ENCODE measurements at regions not wholly inside any gene's neighbourhood (a gene's known extent, or its start where the extent isn't known, plus 50 kb on each side); places are given as distances from the start of the nearest gene placed in this dataset.

DNA sequence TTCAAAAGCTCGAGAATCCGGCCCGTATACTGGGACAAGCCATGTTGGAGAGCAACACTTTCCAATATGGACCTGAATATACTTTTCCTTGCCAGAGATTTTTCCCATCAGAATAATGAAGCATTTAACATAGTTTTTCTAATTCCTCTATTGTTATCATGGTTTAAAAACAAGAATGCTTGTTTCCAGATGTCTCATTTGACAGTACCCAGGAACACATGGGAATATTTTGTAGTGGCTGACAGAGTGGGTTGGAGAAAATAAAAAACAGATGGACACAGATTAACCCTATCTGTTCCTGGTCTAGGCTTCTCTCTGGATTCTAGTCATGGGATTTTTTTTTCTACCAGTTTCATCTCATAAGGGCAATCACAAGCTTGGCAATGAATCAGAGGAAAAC lies 164.8 kb upstream of the CEP162 start:
- Histone ChIP-seq H4K20me1 (ENCODE audit: insufficient read depth) (no peaks in the 10 kb centered on the region), H3K9me2 (no peaks in the 10 kb centered on the region), H3K4me1 (ENCODE audit: control insufficient read depth in 1 of 2, insufficient read depth in 2 of 2, low read depth in 1 of 2, low read length in 1 of 2) (peaks cover 0 to 12% of the 10 kb centered on the region in 2 experiments; a peak in 2 of 4 replicates), H3K4me2 (no peak overlapping the region), H2AFZ (ENCODE audit: low read depth) (no peak overlapping the region), H3K36me3 (replicated peaks in 1 of 2; ENCODE audit: control insufficient read depth in 1 of 2, insufficient read depth in 2 of 2, low read length in 1 of 2) (no peaks in the 10 kb centered on the region), H3K4me3 (ENCODE audit: low read depth in 2 of 2, low read length in 1 of 2) (no peak overlapping the region), H3K79me2 (ENCODE audit: insufficient read depth) (no peaks in the 10 kb centered on the region), H3K27ac (ENCODE audit: low read depth in 2 of 2, low read length in 1 of 2) (peak overlapping the region in 1 of 2 experiments; percentile 58; a peak in 1 of 4 replicates), H3K9ac (no peak overlapping the region), H3F3A (replicated peaks; ENCODE audit: insufficient read depth) (no peaks in the 10 kb centered on the region), H3K9me3 (no peaks in the 10 kb centered on the region), H3K27me3 (ENCODE audit: insufficient read depth) (no peaks in the 10 kb centered on the region)
- TF ChIP-seq MEF2A (IDR thresholded peaks at IDR 0.05; ENCODE audit: borderline replicate concordance, low read depth) (no peak), RCOR1 (IDR thresholded peaks at IDR 0.05; ENCODE audit: low read length) (peak; percentile 98), TCF12 (IDR thresholded peaks at IDR 0.05) (peak; percentile 91), CHD2 (IDR thresholded peaks at IDR 0.05; ENCODE audit: low read length, partially characterized antibody) (peak; percentile 83), RFX5 (IDR thresholded peaks at IDR 0.05; ENCODE audit: low read length) (no peak), EP300 (IDR thresholded peaks at IDR 0.05; ENCODE audit: borderline replicate concordance in 1 of 2, low read depth in 1 of 2, low read length in 1 of 2) (peak in 1 of 2 experiments; percentile 80; a peak in 2 of 4 replicates), MXI1 (IDR thresholded peaks at IDR 0.05; ENCODE audit: low read depth, low read length) (peak; percentile 85; the same call in 1 of the 2 replicates), POLR2AphosphoS5 (IDR thresholded peaks at IDR 0.05; ENCODE audit: low read depth, low read length) (peak; percentile 56), FOXJ3 (CRISPR knock-in tag; IDR thresholded peaks at IDR 0.05) (peak; percentile 79), GATA2 (CRISPR knock-in tag; IDR thresholded peaks at IDR 0.05) (peak; percentile 73)
- ChIA-PET POLR2A (interaction anchor here (0.6 kb wide), 1 partner anchor 48 kb away, joined by 3 read pairs; no protein-coding TSS in a partner anchor), CTCF (no interaction called here)
- 18% methylated on average over 3 of the region's 3 CpGs for WGBS (ENCODE audit: low lambda C conversion rate)
- DNase-seq: peak; percentile 68

DNA sequence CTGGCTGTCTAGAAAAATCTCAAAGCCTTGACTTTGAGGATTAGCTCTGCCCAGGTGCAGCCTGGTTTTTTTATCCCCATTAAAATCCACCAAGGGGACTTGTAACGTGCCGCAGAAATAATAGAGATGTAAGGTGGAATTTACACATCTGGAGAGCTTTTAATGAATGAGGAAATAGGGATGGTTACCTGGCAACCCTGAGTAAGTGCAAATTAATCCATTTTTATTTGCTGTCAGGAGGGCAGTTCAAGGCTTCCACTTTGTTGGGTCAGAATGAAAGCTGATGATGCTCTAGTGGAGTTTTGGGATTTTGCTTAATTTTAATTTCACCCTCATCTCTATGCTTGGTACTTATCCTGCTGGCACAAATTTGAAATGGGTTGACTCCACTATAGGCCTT lies 163.4 kb upstream of the CEP162 start:
- 81% methylated on average over 2 of the region's 2 CpGs for WGBS (ENCODE audit: low lambda C conversion rate)
- H3K4me2 ChIP-seq: no peak overlapping the region
- DNase-seq: no peak
- ChIA-PET CTCF (no interaction called here), POLR2A (no interaction called here)
- H3K9me2 ChIP-seq: no peaks in the 10 kb centered on the region
- no peak overlapping the region for H3K27ac ChIP-seq (ENCODE audit: low read depth in 2 of 2, low read length in 1 of 2)
- H3K4me3 ChIP-seq (ENCODE audit: low read depth in 2 of 2, low read length in 1 of 2): no peak overlapping the region
- H3F3A ChIP-seq (replicated peaks; ENCODE audit: insufficient read depth): no peaks in the 10 kb centered on the region
- no peaks in the 10 kb centered on the region for H3K36me3 ChIP-seq (replicated peaks in 1 of 2; ENCODE audit: control insufficient read depth in 1 of 2, insufficient read depth in 2 of 2, low read length in 1 of 2)
- TF ChIP-seq, protein P1, sequence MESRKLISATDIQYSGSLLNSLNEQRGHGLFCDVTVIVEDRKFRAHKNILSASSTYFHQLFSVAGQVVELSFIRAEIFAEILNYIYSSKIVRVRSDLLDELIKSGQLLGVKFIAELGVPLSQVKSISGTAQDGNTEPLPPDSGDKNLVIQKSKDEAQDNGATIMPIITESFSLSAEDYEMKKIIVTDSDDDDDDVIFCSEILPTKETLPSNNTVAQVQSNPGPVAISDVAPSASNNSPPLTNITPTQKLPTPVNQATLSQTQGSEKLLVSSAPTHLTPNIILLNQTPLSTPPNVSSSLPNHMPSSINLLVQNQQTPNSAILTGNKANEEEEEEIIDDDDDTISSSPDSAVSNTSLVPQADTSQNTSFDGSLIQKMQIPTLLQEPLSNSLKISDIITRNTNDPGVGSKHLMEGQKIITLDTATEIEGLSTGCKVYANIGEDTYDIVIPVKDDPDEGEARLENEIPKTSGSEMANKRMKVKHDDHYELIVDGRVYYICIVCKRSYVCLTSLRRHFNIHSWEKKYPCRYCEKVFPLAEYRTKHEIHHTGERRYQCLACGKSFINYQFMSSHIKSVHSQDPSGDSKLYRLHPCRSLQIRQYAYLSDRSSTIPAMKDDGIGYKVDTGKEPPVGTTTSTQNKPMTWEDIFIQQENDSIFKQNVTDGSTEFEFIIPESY (IDR thresholded peaks at IDR 0.05; ENCODE audit: borderline replicate concordance, low read depth): no peak
- no peak for TF ChIP-seq JUND (IDR thresholded peaks at IDR 0.05)
- TF ChIP-seq RXRA (IDR thresholded peaks at IDR 0.05; ENCODE audit: borderline replicate concordance, low read depth): no peak
- TF ChIP-seq TAF1 (IDR thresholded peaks at IDR 0.05; ENCODE audit: borderline replicate concordance, low read depth, low read length): no peak
- no peak for TF ChIP-seq CHD2 (IDR thresholded peaks at IDR 0.05; ENCODE audit: low read length, partially characterized antibody)
- no peak for TF ChIP-seq MEF2A (IDR thresholded peaks at IDR 0.05; ENCODE audit: borderline replicate concordance, low read depth)
- no peak for TF ChIP-seq NFIC (IDR thresholded peaks at IDR 0.05; ENCODE audit: borderline replicate concordance)
- no peak for TF ChIP-seq MXI1 (IDR thresholded peaks at IDR 0.05; ENCODE audit: low read depth, low read length)
- TF ChIP-seq RFX5 (IDR thresholded peaks at IDR 0.05; ENCODE audit: low read length): no peak
- TF ChIP-seq GABPA (IDR thresholded peaks at IDR 0.05; ENCODE audit: low read depth): no peak
- TF ChIP-seq, protein P2, sequence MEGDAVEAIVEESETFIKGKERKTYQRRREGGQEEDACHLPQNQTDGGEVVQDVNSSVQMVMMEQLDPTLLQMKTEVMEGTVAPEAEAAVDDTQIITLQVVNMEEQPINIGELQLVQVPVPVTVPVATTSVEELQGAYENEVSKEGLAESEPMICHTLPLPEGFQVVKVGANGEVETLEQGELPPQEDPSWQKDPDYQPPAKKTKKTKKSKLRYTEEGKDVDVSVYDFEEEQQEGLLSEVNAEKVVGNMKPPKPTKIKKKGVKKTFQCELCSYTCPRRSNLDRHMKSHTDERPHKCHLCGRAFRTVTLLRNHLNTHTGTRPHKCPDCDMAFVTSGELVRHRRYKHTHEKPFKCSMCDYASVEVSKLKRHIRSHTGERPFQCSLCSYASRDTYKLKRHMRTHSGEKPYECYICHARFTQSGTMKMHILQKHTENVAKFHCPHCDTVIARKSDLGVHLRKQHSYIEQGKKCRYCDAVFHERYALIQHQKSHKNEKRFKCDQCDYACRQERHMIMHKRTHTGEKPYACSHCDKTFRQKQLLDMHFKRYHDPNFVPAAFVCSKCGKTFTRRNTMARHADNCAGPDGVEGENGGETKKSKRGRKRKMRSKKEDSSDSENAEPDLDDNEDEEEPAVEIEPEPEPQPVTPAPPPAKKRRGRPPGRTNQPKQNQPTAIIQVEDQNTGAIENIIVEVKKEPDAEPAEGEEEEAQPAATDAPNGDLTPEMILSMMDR (IDR thresholded peaks at IDR 0.05): no peak
- TF ChIP-seq, protein P3, sequence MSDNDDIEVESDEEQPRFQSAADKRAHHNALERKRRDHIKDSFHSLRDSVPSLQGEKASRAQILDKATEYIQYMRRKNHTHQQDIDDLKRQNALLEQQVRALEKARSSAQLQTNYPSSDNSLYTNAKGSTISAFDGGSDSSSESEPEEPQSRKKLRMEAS (IDR thresholded peaks at IDR 0.05; ENCODE audit: low read depth): no peak
- TF ChIP-seq, protein P4, sequence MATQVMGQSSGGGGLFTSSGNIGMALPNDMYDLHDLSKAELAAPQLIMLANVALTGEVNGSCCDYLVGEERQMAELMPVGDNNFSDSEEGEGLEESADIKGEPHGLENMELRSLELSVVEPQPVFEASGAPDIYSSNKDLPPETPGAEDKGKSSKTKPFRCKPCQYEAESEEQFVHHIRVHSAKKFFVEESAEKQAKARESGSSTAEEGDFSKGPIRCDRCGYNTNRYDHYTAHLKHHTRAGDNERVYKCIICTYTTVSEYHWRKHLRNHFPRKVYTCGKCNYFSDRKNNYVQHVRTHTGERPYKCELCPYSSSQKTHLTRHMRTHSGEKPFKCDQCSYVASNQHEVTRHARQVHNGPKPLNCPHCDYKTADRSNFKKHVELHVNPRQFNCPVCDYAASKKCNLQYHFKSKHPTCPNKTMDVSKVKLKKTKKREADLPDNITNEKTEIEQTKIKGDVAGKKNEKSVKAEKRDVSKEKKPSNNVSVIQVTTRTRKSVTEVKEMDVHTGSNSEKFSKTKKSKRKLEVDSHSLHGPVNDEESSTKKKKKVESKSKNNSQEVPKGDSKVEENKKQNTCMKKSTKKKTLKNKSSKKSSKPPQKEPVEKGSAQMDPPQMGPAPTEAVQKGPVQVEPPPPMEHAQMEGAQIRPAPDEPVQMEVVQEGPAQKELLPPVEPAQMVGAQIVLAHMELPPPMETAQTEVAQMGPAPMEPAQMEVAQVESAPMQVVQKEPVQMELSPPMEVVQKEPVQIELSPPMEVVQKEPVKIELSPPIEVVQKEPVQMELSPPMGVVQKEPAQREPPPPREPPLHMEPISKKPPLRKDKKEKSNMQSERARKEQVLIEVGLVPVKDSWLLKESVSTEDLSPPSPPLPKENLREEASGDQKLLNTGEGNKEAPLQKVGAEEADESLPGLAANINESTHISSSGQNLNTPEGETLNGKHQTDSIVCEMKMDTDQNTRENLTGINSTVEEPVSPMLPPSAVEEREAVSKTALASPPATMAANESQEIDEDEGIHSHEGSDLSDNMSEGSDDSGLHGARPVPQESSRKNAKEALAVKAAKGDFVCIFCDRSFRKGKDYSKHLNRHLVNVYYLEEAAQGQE (IDR thresholded peaks at IDR 0.05; ENCODE audit: low read depth, low read length): no peak
- TF ChIP-seq RCOR1 (IDR thresholded peaks at IDR 0.05; ENCODE audit: low read length): no peak
- no peak for TF ChIP-seq YY1 (IDR thresholded peaks at IDR 0.05; ENCODE audit: low read depth)
- TF ChIP-seq GATA2 (CRISPR knock-in tag; IDR thresholded peaks at IDR 0.05): no peak
- no peak overlapping the region for H2AFZ ChIP-seq (ENCODE audit: low read depth)
- H3K9me3 ChIP-seq: no peaks in the 10 kb centered on the region
- H4K20me1 ChIP-seq (ENCODE audit: insufficient read depth): no peaks in the 10 kb centered on the region
- H3K4me1 ChIP-seq (ENCODE audit: control insufficient read depth in 1 of 2, insufficient read depth in 2 of 2, low read depth in 1 of 2, low read length in 1 of 2): peaks cover 0 to 12% of the 10 kb centered on the region in 2 experiments; a peak in 2 of 4 replicates
- H3K27me3 ChIP-seq (ENCODE audit: insufficient read depth): no peaks in the 10 kb centered on the region
- no peaks in the 10 kb centered on the region for H3K79me2 ChIP-seq (ENCODE audit: insufficient read depth)
- H3K9ac ChIP-seq: no peak overlapping the region
